ENCODE measurements at regions not wholly inside any gene's neighbourhood (a gene's known extent, or its start where the extent isn't known, plus 50 kb on each side); places are given as distances from the start of the nearest gene placed in this dataset.

DNA sequence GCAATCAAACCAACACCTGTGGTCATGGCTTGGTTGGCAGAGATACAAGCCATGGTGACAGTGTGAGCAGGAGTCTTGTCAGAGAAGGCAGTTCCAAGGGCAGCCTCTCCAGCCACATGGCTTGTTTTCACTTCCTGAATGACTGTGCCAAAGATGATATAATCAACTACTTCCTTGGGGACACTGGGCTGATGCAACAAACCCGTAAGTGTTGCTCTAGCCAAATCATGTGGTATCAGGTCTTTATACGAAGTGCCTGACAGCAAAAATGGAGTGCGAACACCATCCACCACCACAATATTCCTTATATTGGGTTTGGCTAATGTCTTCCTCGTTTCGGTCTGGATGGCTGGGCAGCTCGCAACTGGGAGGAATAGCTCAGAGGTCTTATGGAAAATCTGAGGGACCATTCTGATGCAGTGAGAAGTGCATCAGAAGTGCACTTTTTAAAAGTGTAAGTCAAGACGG is 922.0 kb downstream of the NLGN4X start:
- TF ChIP-seq, protein P1, sequence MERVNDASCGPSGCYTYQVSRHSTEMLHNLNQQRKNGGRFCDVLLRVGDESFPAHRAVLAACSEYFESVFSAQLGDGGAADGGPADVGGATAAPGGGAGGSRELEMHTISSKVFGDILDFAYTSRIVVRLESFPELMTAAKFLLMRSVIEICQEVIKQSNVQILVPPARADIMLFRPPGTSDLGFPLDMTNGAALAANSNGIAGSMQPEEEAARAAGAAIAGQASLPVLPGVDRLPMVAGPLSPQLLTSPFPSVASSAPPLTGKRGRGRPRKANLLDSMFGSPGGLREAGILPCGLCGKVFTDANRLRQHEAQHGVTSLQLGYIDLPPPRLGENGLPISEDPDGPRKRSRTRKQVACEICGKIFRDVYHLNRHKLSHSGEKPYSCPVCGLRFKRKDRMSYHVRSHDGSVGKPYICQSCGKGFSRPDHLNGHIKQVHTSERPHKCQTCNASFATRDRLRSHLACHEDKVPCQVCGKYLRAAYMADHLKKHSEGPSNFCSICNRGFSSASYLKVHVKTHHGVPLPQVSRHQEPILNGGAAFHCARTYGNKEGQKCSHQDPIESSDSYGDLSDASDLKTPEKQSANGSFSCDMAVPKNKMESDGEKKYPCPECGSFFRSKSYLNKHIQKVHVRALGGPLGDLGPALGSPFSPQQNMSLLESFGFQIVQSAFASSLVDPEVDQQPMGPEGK (CRISPR knock-in tag; IDR thresholded peaks at IDR 0.05; ENCODE audit: borderline replicate concordance): no peak
- TF ChIP-seq ARNTL (CRISPR knock-in tag; IDR thresholded peaks at IDR 0.05; ENCODE audit: borderline replicate concordance, low read depth) (no peak), ZFP3 (CRISPR knock-in tag; IDR thresholded peaks at IDR 0.05) (no peak), TOX (CRISPR knock-in tag; IDR thresholded peaks at IDR 0.05; ENCODE audit: borderline replicate concordance) (no peak), ZNF70 (CRISPR knock-in tag; IDR thresholded peaks at IDR 0.05) (no peak), ZNF8 (CRISPR knock-in tag; IDR thresholded peaks at IDR 0.05) (no peak), ISL1 (CRISPR knock-in tag; IDR thresholded peaks at IDR 0.05) (no peak), OSR1 (CRISPR knock-in tag; IDR thresholded peaks at IDR 0.05) (no peak)
